22Rv1 (cell line): ENCODE measurements at regions not wholly inside any gene's neighbourhood (a gene's known extent, or its start where the extent isn't known, plus 50 kb on each side); places are given as distances from the start of the nearest gene placed in this dataset.

Source experiments
- H3K27ac ChIP-seq: fragments of 450-650 bp; 2 replicates; pipeline ENCODE4 v1.5.1; 2017
- ZFX ChIP-seq: fragments of 450-650 bp; IDR thresholded peaks from 2 replicates; pipeline ENCODE4 v1.6.1; 2017; ENCODE audit warnings: antibody characterized with exemption, borderline replicate concordance
- TF ChIP-seq, protein P1 (sequence below): fragments of 450-650 bp; IDR thresholded peaks from 2 replicates; pipeline ENCODE4 v1.5.1; 2017; ENCODE audit warnings: mild to moderate bottlenecking

DNA sequence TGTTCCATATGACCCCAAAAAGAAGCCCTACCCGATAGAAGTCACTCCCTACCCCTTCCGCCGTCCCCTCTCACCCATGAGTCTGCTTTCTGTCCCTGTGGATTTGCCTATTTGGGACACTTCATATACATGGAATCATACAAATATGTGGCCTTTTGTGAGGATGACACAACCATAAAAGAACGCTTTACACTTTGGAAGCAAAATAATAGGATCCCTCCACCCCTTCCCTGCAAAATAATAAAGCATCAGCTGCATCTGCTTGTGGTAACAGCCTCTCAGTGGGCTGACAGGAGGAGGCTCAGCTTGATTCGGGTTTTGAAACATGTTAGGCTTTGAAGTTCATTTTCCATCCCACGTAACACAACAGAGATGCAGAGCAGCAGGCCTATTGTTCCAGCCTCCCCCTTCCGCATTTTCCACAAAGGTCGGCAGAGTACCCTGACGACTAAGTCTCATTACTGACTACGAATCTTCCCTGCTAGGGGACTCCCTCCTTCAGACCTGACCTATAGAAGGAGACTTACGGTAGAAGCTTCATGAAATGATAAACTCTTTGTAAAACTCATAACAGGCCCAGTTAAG is 99.1 kb downstream of the ALDH8A1 start:
- TF ChIP-seq, protein P1, sequence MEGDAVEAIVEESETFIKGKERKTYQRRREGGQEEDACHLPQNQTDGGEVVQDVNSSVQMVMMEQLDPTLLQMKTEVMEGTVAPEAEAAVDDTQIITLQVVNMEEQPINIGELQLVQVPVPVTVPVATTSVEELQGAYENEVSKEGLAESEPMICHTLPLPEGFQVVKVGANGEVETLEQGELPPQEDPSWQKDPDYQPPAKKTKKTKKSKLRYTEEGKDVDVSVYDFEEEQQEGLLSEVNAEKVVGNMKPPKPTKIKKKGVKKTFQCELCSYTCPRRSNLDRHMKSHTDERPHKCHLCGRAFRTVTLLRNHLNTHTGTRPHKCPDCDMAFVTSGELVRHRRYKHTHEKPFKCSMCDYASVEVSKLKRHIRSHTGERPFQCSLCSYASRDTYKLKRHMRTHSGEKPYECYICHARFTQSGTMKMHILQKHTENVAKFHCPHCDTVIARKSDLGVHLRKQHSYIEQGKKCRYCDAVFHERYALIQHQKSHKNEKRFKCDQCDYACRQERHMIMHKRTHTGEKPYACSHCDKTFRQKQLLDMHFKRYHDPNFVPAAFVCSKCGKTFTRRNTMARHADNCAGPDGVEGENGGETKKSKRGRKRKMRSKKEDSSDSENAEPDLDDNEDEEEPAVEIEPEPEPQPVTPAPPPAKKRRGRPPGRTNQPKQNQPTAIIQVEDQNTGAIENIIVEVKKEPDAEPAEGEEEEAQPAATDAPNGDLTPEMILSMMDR: no peak
- no peak for TF ChIP-seq ZFX
- H3K27ac ChIP-seq: no peak overlapping the region

DNA sequence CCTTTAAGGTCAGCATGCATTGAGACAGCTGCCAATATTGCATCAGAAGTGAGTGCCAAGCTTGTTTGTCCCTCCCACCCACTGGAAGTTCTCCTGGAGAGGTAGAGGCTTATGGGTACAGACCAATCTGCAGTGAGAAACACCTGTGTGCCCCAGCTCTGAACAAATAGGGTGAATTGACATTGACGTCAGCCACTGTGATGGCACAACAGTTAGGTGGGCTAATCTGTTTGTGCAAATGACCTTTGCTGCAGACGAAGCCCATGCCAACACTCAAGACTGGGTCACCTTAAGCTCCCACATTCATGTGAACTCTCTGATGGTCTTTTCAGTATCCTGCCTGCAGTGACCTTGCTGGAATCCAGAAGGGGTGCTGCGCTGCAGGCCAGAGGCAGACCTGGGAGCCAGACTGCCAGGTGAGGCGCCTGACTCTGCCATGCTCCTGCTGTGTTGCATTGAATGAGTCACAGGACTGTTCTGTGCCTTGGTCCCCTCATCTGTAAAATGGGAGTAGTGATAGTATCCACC is 99.9 kb downstream of the ALDH8A1 start:
- TF ChIP-seq, protein P1: no peak
- no peak overlapping the region for H3K27ac ChIP-seq

DNA sequence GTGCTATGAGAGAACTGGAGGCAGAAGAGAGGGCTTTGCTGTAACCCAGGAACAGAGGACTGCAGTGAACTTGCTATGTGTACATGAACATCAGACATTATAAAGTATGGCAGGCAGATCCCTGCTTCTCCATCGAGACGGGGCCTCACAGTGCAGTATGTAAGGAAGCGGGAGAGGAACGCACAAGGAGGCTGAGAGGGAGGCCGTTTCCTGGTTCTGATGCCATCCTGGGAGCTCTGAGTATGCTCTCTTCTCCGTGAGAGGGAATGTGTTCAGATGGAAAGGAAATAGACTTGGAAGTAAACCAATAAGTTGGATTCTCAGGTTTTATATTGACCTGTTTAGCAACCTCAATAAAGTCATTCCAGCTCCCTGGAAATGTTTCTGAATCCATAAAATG is 101.8 kb downstream of the ALDH8A1 start:
- TF ChIP-seq ZFX: no peak
- TF ChIP-seq, protein P1: no peak
- H3K27ac ChIP-seq: no peak overlapping the region

DNA sequence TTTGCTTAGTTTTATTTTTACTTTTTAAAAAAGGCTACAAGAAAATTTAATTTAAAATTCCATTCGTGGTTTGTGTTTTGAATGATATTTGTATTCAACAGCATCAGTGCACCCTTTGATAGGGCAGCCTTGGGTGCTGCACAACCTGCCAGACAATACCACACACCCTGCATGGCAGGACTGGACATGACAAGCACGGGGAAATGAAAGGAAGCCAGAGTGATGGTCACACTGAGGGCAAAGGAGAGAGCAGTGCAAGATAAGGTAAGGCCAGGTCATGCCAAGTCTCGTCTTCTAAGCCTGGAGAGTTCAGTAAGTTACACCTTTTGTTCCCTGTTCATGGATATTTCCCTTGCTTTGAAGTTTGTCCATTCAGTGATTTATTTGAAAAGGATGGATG is 103.0 kb downstream of the ALDH8A1 start:
- TF ChIP-seq, protein P1: no peak
- TF ChIP-seq ZFX: no peak
- no peak overlapping the region for H3K27ac ChIP-seq

DNA sequence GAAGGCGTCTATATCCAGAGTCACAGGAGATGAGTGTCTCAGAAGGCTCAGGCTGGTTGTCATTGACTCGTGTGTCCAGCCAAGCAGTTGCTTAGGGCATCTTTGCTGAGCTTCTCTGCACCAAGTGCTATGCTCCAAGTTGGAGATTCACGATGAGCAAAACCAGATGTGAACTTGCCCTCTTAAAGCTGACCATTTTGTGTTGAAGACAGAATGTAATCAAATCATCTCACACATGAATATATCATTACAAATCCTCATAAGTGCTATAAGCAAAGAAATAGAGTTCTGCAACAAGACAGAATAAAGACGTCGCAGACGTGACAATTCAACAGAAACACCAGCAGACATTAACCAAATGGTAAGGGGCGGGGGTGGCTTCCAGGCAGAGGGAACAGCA is 103.9 kb downstream of the ALDH8A1 start:
- no peak overlapping the region for H3K27ac ChIP-seq
- TF ChIP-seq ZFX: no peak
- TF ChIP-seq, protein P1: no peak

DNA sequence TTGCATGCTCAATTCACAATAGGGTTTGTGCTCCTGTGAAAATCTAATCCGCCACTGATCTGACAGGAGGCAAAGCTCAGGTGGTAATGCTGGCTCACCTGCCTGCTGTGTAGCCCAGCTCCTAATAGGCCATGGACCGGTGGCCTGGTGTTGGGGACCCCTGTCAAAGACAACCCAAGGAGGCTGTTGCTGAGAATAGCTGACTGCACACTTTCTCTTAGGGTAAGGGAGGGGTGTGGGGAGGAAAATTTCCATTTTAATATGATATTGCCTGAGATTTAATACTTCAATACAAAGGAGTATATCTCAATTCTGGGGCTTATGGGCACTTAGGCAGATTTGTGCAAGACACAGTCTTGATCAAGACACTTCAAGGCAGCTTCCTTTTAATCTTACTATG is 105.8 kb downstream of the ALDH8A1 start:
- TF ChIP-seq, protein P1: no peak
- TF ChIP-seq ZFX: no peak
- no peak overlapping the region for H3K27ac ChIP-seq

DNA sequence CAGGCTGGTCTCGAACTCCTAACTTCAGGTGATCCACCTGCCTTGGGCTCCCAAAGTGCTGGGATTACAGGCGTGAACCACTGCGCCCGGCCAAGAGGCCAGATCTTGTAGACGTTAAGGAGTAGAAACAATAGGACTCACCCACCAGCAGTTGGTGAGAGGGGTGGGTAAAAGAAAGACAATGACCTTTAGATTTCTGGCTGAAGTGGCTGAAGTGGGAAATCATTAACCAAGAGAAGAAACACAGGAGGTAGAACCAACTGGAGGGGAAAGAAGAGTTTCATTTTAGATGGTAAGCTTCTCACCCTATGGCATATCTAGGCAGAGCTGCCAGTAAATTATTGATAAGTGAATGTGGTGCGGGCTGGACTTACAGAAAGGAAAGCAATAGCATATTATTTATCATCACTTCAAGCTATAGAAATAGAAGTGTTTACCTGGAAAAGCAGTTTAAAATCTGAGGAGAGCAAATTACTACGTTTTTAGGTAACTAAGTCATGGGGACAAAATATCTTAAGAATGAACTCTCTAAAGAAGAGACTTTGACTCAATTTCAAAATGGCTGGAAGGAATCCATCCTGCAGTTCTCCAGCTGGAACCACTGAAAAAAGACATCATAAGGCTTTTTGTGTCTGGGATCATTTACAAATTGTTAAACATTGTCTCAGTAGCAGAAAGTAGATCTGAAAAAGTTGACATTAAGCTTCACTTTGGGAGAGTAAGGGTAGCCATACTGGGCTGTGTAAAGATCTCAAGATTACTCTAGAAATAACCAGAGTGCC is 109.6 kb downstream of the ALDH8A1 start:
- H3K27ac ChIP-seq: no peak overlapping the region
- TF ChIP-seq, protein P1: no peak
- no peak for TF ChIP-seq ZFX
